CD14-positive monocyte (primary cell): ENCODE measurements at regions not wholly inside any gene's neighbourhood (a gene's known extent, or its start where the extent isn't known, plus 50 kb on each side); places are given as distances from the start of the nearest gene placed in this dataset.

Experiments
- DNase-seq, 3 donors: peaks; one replicate each; pipeline ENCODE4 v3.0.0-alpha.2; 2011 to 2022
- H2AFZ ChIP-seq: 2 replicates; pipeline ENCODE4 v1.6.0; 2012; ENCODE audit warnings: mild to moderate bottlenecking, low read depth, low read length, inconsistent platforms; ENCODE audit not compliant: insufficient read depth, poor library complexity, severe bottlenecking
- H3K27ac ChIP-seq, 2 donors: 1 replicate in 1 of 2; 2 replicates in 1 of 2; pipeline ENCODE4 v1.5.1; 2012 to 2013; ENCODE audit warnings: low read length in 2 of 2, control low read depth in 1 of 2, inconsistent platforms in 1 of 2, low read depth in 1 of 2, mild to moderate bottlenecking in 1 of 2
- H3K27me3 ChIP-seq, 2 donors: one replicate each; pipeline versions ENCODE4 v1.6.0 to v1.6.1; 2011 to 2013; ENCODE audit warnings: low read length in 2 of 2; ENCODE audit not compliant: control insufficient read depth in 2 of 2, insufficient read depth in 2 of 2
- H3K36me3 ChIP-seq, 2 donors: replicated peaks in 1 of 2; 1 replicate in 1 of 2; 2 replicates in 1 of 2; pipeline versions ENCODE4 v1.5.1 to v1.6.1; 2012 to 2013; ENCODE audit warnings: low read length in 2 of 2, control low read depth in 1 of 2, inconsistent platforms in 1 of 2, mild to moderate bottlenecking in 1 of 2; ENCODE audit not compliant: insufficient read depth in 2 of 2, control insufficient read depth in 1 of 2
- H3K4me1 ChIP-seq, 2 donors: 1 replicate in 1 of 2; 2 replicates in 1 of 2; pipeline versions ENCODE4 v1.5.1 to v1.6.1; 2012 to 2013; ENCODE audit warnings: low read length in 2 of 2, control low read depth in 1 of 2, inconsistent platforms in 1 of 2, mild to moderate bottlenecking in 1 of 2, moderate library complexity in 1 of 2; ENCODE audit not compliant: insufficient read depth in 2 of 2, control insufficient read depth in 1 of 2
- H3K4me2 ChIP-seq: replicated peaks from 2 replicates; pipeline ENCODE3; 2012; ENCODE audit warnings: low read length, moderate library complexity, mild to moderate bottlenecking; ENCODE audit not compliant: poor library complexity, severe bottlenecking; ENCODE audit errors: extremely low read depth
- H3K4me3 ChIP-seq, 3 experiments: fragments of 200-600 bp in 1 of 3; sonication (generic) in 1 of 3; replicated peaks in 1 of 3; 1 replicate in 2 of 3; 2 replicates in 1 of 3; pipeline ENCODE4 v1.5.1; 2011 to 2013; ENCODE audit warnings: low read length in 3 of 3, mild to moderate bottlenecking in 3 of 3, control low read depth in 2 of 3, low read depth in 2 of 3, inconsistent platforms in 1 of 3, moderate library complexity in 1 of 3
- H3K79me2 ChIP-seq: 2 replicates; pipeline ENCODE4 v1.6.0; 2012; ENCODE audit warnings: mild to moderate bottlenecking, control low read depth, inconsistent platforms, low read length, moderate library complexity; ENCODE audit not compliant: insufficient read depth
- H3K9ac ChIP-seq: 2 replicates; pipeline ENCODE4 v1.6.0; 2017; ENCODE audit warnings: low read length, mild to moderate bottlenecking; ENCODE audit not compliant: insufficient read depth, poor library complexity, severe bottlenecking
- H3K9me3 ChIP-seq, 2 donors: replicated peaks in 1 of 2; 1 replicate in 1 of 2; 2 replicates in 1 of 2; pipeline versions ENCODE4 v1.5.1 to v1.6.1; 2012 to 2013; ENCODE audit warnings: low read length in 2 of 2, control low read depth in 1 of 2; ENCODE audit not compliant: control insufficient read depth in 1 of 2, insufficient read depth in 1 of 2
- H4K20me1 ChIP-seq: 2 replicates; pipeline ENCODE4 v1.6.0; 2012; ENCODE audit warnings: mild to moderate bottlenecking, low read length, control low read depth, moderate library complexity; ENCODE audit not compliant: insufficient read depth
- H3K27ac Mint-ChIP-seq, 7 donors: one replicate each; pipeline ENCODE4 v1.8.0; 2020; ENCODE audit warnings: mild to moderate bottlenecking in 7 of 7, mixed read lengths in 7 of 7, moderate library complexity in 6 of 7, inconsistent platforms in 2 of 7
- H3K27me3 Mint-ChIP-seq, 3 donors: one replicate each; pipeline ENCODE4 v1.8.0; 2021 to 2022; ENCODE audit warnings: low read depth in 3 of 3, mild to moderate bottlenecking in 3 of 3, mixed read lengths in 3 of 3, moderate library complexity in 3 of 3, inconsistent platforms in 1 of 3
- H3K36me3 Mint-ChIP-seq, 2 donors: one replicate each; pipeline ENCODE4 v1.8.0; 2020; ENCODE audit warnings: mixed read lengths in 2 of 2, inconsistent platforms in 1 of 2, mild to moderate bottlenecking in 1 of 2
- H3K4me1 Mint-ChIP-seq: one replicate; pipeline ENCODE4 v1.8.0; 2020; ENCODE audit warnings: mild to moderate bottlenecking, mixed read lengths
- H3K4me3 Mint-ChIP-seq, 2 donors: one replicate each; pipeline ENCODE4 v1.8.0; 2020; ENCODE audit warnings: mild to moderate bottlenecking in 2 of 2, mixed read lengths in 2 of 2, moderate library complexity in 1 of 2
- H3K9me3 Mint-ChIP-seq, 7 donors: one replicate each; pipeline ENCODE4 v1.8.0; 2020 to 2022; ENCODE audit warnings: mixed read lengths in 7 of 7, mild to moderate bottlenecking in 6 of 7, moderate library complexity in 6 of 7, inconsistent platforms in 2 of 7
- WGBS: methylation state at CpG from one replicate; pipeline ENCODE4 v1.1.5; 2013; ENCODE audit warnings: missing lambda C conversion rate; ENCODE audit not compliant: insufficient coverage; 5-methylcytosine and 5-hydroxymethylcytosine counted together
- intact Hi-C, 2 donors: fragments of 100-400 bp; cut with micrococcal nuclease; formaldehyde crosslinking; loops; one replicate each; pipeline versions ENCODE4 v1.15.0 to v1.15.1; 2023
- TF ChIP-seq, protein P1 (sequence below): fragments of 200-600 bp; IDR thresholded peaks from one replicate; pipeline ENCODE4 v1.8.0; 2022; ENCODE audit warnings: antibody characterized with exemption, mild to moderate bottlenecking

GRCh38 chr6:108748055-108748454 is 100.2 kb upstream of the ARMC2 start:
- peak in 1 of 3 donors; percentile 19 for DNase-seq
- Mint-ChIP-seq H3K9me3 (peaks cover 0 to 2% (median 0%) of the 10 kb centered on the region in 7 donors), H3K4me3 (no peak overlapping the region), H3K36me3 (no peaks in the 10 kb centered on the region), H3K27ac (no peak overlapping the region), H3K27me3 (peaks cover 0 to 4% (median 1%) of the 10 kb centered on the region in 3 donors), H3K4me1 (no peaks in the 10 kb centered on the region)
- Histone ChIP-seq H3K4me1 (no peaks in the 10 kb centered on the region), H4K20me1 (no peaks in the 10 kb centered on the region), H3K4me2 (no peak overlapping the region), H3K4me3 (no peak overlapping the region), H2AFZ (no peak overlapping the region), H3K79me2 (no peaks in the 10 kb centered on the region), H3K27me3 (no peaks in the 10 kb centered on the region), H3K9ac (no peak overlapping the region), H3K36me3 (no peaks in the 10 kb centered on the region), H3K9me3 (no peaks in the 10 kb centered on the region), H3K27ac (no peak overlapping the region)
- intact Hi-C loops, result no loop called here
- TF ChIP-seq, protein P1, sequence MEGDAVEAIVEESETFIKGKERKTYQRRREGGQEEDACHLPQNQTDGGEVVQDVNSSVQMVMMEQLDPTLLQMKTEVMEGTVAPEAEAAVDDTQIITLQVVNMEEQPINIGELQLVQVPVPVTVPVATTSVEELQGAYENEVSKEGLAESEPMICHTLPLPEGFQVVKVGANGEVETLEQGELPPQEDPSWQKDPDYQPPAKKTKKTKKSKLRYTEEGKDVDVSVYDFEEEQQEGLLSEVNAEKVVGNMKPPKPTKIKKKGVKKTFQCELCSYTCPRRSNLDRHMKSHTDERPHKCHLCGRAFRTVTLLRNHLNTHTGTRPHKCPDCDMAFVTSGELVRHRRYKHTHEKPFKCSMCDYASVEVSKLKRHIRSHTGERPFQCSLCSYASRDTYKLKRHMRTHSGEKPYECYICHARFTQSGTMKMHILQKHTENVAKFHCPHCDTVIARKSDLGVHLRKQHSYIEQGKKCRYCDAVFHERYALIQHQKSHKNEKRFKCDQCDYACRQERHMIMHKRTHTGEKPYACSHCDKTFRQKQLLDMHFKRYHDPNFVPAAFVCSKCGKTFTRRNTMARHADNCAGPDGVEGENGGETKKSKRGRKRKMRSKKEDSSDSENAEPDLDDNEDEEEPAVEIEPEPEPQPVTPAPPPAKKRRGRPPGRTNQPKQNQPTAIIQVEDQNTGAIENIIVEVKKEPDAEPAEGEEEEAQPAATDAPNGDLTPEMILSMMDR, result no peak
- no CpG with 5 or more reads among the region's 1 CpG for WGBS

GRCh38 chr6:108748959-108749358 is 99.3 kb upstream of the ARMC2 start:
- Histone ChIP-seq H3K27ac (no peak overlapping the region), H3K36me3 (no peaks in the 10 kb centered on the region), H3K79me2 (no peaks in the 10 kb centered on the region), H3K9ac (no peak overlapping the region), H2AFZ (no peak overlapping the region), H4K20me1 (no peaks in the 10 kb centered on the region), H3K27me3 (no peaks in the 10 kb centered on the region), H3K4me3 (no peak overlapping the region), H3K4me2 (no peak overlapping the region), H3K4me1 (no peaks in the 10 kb centered on the region), H3K9me3 (no peaks in the 10 kb centered on the region)
- peak in 2 of 3 donors; percentile 9 to 36 for DNase-seq
- intact Hi-C loops, result no loop called here
- Mint-ChIP-seq H3K27me3 (peaks cover 0 to 5% (median 1%) of the 10 kb centered on the region in 3 donors), H3K36me3 (no peaks in the 10 kb centered on the region), H3K9me3 (peaks cover 0 to 2% (median 0%) of the 10 kb centered on the region in 7 donors), H3K4me3 (no peak overlapping the region), H3K4me1 (no peaks in the 10 kb centered on the region), H3K27ac (no peak overlapping the region)
- TF ChIP-seq, protein P1, result no peak
- 88% methylated on average over 1 of the region's 3 CpGs for WGBS
